PC-9 (cell line): ENCODE measurements at regions not wholly inside any gene's neighbourhood (a gene's known extent, or its start where the extent isn't known, plus 50 kb on each side); places are given as distances from the start of the nearest gene placed in this dataset.

Experiments
- EZH2 ChIP-seq: fragments of 200-600 bp; sonication (generic); IDR thresholded peaks from 2 replicates; pipeline ENCODE4 v1.8.0; 2017; ENCODE audit warnings: antibody characterized with exemption, low read depth
- TF ChIP-seq, protein P1 (sequence below): fragments of 200-600 bp; sonication (generic); conservative IDR thresholded peaks from 2 replicates; pipeline ENCODE4 v1.6.1; 2017; ENCODE audit warnings: mixed run types, antibody characterized with exemption, mild to moderate bottlenecking, moderate library complexity

DNA sequence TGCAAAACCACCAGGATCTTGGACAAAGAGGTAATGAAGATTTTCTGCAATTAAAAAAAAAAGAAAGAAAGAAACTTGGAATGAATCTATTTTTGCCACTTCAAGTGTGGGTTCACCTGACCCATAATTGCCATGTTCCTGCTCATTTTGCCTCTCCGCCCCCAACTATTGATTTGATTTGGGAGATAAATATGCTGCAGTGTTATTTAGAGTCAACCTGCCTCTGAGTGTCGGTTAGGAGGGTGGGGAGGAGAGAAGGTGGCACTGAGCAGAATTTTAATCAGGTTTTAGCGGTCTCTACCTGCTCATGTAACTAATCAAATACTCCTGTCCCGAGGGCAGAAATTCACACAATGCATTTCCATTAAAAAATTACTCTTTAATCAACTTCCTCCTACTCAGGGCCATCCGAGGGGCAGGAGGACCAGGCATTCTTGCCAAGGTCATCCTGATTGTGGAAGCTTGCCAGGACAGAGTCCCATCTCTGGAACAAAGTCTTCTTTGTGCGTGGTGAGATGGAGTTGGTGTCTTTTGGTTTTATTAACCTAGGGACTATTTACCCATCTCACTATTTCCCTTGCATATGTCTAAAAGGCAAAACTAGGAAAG lies 300.1 kb downstream of the CDH26 start:
- TF ChIP-seq, protein P1, sequence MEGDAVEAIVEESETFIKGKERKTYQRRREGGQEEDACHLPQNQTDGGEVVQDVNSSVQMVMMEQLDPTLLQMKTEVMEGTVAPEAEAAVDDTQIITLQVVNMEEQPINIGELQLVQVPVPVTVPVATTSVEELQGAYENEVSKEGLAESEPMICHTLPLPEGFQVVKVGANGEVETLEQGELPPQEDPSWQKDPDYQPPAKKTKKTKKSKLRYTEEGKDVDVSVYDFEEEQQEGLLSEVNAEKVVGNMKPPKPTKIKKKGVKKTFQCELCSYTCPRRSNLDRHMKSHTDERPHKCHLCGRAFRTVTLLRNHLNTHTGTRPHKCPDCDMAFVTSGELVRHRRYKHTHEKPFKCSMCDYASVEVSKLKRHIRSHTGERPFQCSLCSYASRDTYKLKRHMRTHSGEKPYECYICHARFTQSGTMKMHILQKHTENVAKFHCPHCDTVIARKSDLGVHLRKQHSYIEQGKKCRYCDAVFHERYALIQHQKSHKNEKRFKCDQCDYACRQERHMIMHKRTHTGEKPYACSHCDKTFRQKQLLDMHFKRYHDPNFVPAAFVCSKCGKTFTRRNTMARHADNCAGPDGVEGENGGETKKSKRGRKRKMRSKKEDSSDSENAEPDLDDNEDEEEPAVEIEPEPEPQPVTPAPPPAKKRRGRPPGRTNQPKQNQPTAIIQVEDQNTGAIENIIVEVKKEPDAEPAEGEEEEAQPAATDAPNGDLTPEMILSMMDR: no peak
- TF ChIP-seq EZH2: no peak
